B cell (primary cell): ENCODE measurements at regions not wholly inside any gene's neighbourhood (a gene's known extent, or its start where the extent isn't known, plus 50 kb on each side); places are given as distances from the start of the nearest gene placed in this dataset.

Experiments used
- ATAC-seq: fragments of 200-7000 bp; cut with Tn5 transposase; one replicate; pipeline ENCODE4 v1.10.0; 2021; ENCODE audit warnings: low read depth, mild to moderate bottlenecking, moderate number of reproducible peaks, moderate library complexity
- CTCF ChIA-PET: fragments of 350-600 bp; sonication (Branson Sonifier 250); formaldehyde crosslinking; loops from one replicate; lab custom pipeline; 2021; ENCODE audit warnings: antibody characterized with exemption, inconsistent platforms; lab: Charles Lee
- POLR2A ChIA-PET: fragments of 350-600 bp; sonication (Branson Sonifier 250); formaldehyde crosslinking; loops from one replicate; lab custom pipeline; 2021; ENCODE audit warnings: antibody characterized with exemption; lab: Charles Lee
- DNase-seq: peaks from one replicate; pipeline ENCODE4 v3.0.0; 2013
- H2AFZ ChIP-seq: 2 replicates; pipeline ENCODE4 v1.6.1; 2012; ENCODE audit warnings: mild to moderate bottlenecking, low read depth, low read length; ENCODE audit not compliant: insufficient read depth, poor library complexity, severe bottlenecking
- H3K27ac ChIP-seq, 2 donors: 1 replicate in 1 of 2; 2 replicates in 1 of 2; pipeline ENCODE4 v1.5.1; 2012 to 2013; ENCODE audit warnings: low read length in 2 of 2, mild to moderate bottlenecking in 2 of 2, moderate library complexity in 1 of 2
- H3K27me3 ChIP-seq, 4 experiments: fragments of 200-600 bp in 1 of 4; sonication (generic) in 1 of 4; replicated peaks in 1 of 4; 1 replicate in 2 of 4; 2 replicates in 2 of 4; pipeline versions ENCODE4 v1.6.1 to v1.7.0; 2013 to 2016; ENCODE audit warnings: low read length in 3 of 4, mild to moderate bottlenecking in 2 of 4, mixed read lengths in 1 of 4, moderate library complexity in 1 of 4; ENCODE audit not compliant: insufficient read depth in 4 of 4, control insufficient read depth in 3 of 4; ENCODE audit errors: control extremely low read depth in 1 of 4
- H3K36me3 ChIP-seq, 2 experiments: replicated peaks in 1 of 2; 1 replicate in 1 of 2; 2 replicates in 1 of 2; pipeline versions ENCODE4 v1.6.1 to v1.7.1; 2013; ENCODE audit warnings: low read length in 1 of 2; ENCODE audit not compliant: insufficient read depth in 2 of 2, control insufficient read depth in 1 of 2; ENCODE audit errors: control extremely low read depth in 1 of 2, extremely low read depth in 1 of 2
- H3K4me1 ChIP-seq, 2 donors: fragments of 200-600 bp in 1 of 2; sonication (generic) in 1 of 2; 1 replicate in 1 of 2; 2 replicates in 1 of 2; pipeline versions ENCODE4 v1.5.1 to v1.6.1; 2013 to 2017; ENCODE audit warnings: low read length in 2 of 2; ENCODE audit not compliant: control insufficient read depth in 2 of 2, insufficient read depth in 2 of 2
- H3K4me2 ChIP-seq: replicated peaks from 2 replicates; pipeline ENCODE3; 2012; ENCODE audit warnings: mild to moderate bottlenecking, low read depth, low read length; ENCODE audit not compliant: poor library complexity, severe bottlenecking
- H3K4me3 ChIP-seq, 5 experiments: fragments of 200-600 bp in 1 of 5; sonication (generic) in 1 of 5; 1 replicate in 3 of 5; 2 replicates in 2 of 5; pipeline versions ENCODE4 v1.5.1 to v1.7.0; 2011 to 2016; ENCODE audit warnings: low read length in 4 of 5, mild to moderate bottlenecking in 4 of 5, low read depth in 2 of 5, control low read depth in 1 of 5, moderate library complexity in 1 of 5; ENCODE audit not compliant: insufficient read depth in 1 of 5; ENCODE audit errors: control extremely low read depth in 1 of 5, extremely low read depth in 1 of 5
- H3K79me2 ChIP-seq: fragments of 200-600 bp; sonication (generic); one replicate; pipeline ENCODE4 v1.6.0; 2016; ENCODE audit warnings: low read length; ENCODE audit not compliant: control insufficient read depth, insufficient read depth
- H3K9ac ChIP-seq: fragments of 200-600 bp; sonication (generic); 2 replicates; pipeline ENCODE4 v1.6.1; 2017; ENCODE audit warnings: mild to moderate bottlenecking, low read length, moderate library complexity
- H3K9me3 ChIP-seq, 3 donors: one replicate each; pipeline versions ENCODE4 v1.6.1 to v1.7.1; 2013; ENCODE audit warnings: low read length in 2 of 3; ENCODE audit not compliant: control insufficient read depth in 2 of 3, insufficient read depth in 1 of 3; ENCODE audit errors: control extremely low read depth in 1 of 3
- H4K20me1 ChIP-seq: 2 replicates; pipeline ENCODE4 v1.6.0; 2012; ENCODE audit warnings: mild to moderate bottlenecking, low read length; ENCODE audit not compliant: insufficient read depth, control insufficient read depth, poor library complexity, severe bottlenecking
- H3K27ac Mint-ChIP-seq: one replicate; pipeline ENCODE4 v1.8.0; 2021; ENCODE audit warnings: mixed read lengths
- H3K27me3 Mint-ChIP-seq: one replicate; pipeline ENCODE4 v1.8.0; 2021; ENCODE audit warnings: mixed read lengths
- H3K4me1 Mint-ChIP-seq: one replicate; pipeline ENCODE4 v1.8.0; 2021; ENCODE audit warnings: mixed read lengths
- H3K4me3 Mint-ChIP-seq: one replicate; pipeline ENCODE4 v1.8.0; 2021; ENCODE audit warnings: mixed read lengths
- H3K9me3 Mint-ChIP-seq: one replicate; pipeline ENCODE4 v1.8.0; 2022; ENCODE audit warnings: mixed read lengths; ENCODE audit not compliant: insufficient read depth
- EZH2 ChIP-seq: IDR thresholded peaks from 2 replicates; pipeline ENCODE4 v1.6.1; 2012; ENCODE audit warnings: borderline replicate concordance, low read depth, mild to moderate bottlenecking, moderate library complexity, low read length; ENCODE audit not compliant: insufficient read depth, poor library complexity, severe bottlenecking
- WGBS: methylation state at CpG from one replicate; pipeline ENCODE4 v1.1.5; 2013; ENCODE audit warnings: missing lambda C conversion rate; ENCODE audit not compliant: insufficient coverage; 5-methylcytosine and 5-hydroxymethylcytosine counted together
- intact Hi-C: fragments of 100-400 bp; cut with micrococcal nuclease; formaldehyde crosslinking; loops from one replicate; pipeline ENCODE4 v1.10.0; 2022
- TF ChIP-seq, protein P1 (sequence below): fragments of 200-600 bp; IDR thresholded peaks from one replicate; pipeline ENCODE4 v1.8.0; 2022; ENCODE audit warnings: antibody characterized with exemption, mild to moderate bottlenecking

GRCh38 chr6:11288065-11288464, 55.6 kb upstream of the NEDD9 start:
- ChIA-PET CTCF (no interaction called here), POLR2A (no interaction called here)
- Histone ChIP-seq H3K4me2 (no peak overlapping the region), H3K27me3 (no peaks in the 10 kb centered on the region), H2AFZ (no peak overlapping the region), H3K4me1 (no peaks in the 10 kb centered on the region), H3K79me2 (peaks cover 52% of the 10 kb centered on the region), H3K4me3 (no peak overlapping the region), H3K9ac (no peak overlapping the region), H4K20me1 (peaks cover 8% of the 10 kb centered on the region), H3K27ac (no peak overlapping the region), H3K9me3 (peaks cover 0 to 4% (median 3%) of the 10 kb centered on the region in 3 donors), H3K36me3 (peaks cover 2 to 37% of the 10 kb centered on the region in 2 experiments)
- H3K4me3 Mint-ChIP-seq: no peak overlapping the region
- 100% methylated on average over 7 of the region's 7 CpGs for WGBS
- TF ChIP-seq EZH2: no peak
- TF ChIP-seq, protein P1, sequence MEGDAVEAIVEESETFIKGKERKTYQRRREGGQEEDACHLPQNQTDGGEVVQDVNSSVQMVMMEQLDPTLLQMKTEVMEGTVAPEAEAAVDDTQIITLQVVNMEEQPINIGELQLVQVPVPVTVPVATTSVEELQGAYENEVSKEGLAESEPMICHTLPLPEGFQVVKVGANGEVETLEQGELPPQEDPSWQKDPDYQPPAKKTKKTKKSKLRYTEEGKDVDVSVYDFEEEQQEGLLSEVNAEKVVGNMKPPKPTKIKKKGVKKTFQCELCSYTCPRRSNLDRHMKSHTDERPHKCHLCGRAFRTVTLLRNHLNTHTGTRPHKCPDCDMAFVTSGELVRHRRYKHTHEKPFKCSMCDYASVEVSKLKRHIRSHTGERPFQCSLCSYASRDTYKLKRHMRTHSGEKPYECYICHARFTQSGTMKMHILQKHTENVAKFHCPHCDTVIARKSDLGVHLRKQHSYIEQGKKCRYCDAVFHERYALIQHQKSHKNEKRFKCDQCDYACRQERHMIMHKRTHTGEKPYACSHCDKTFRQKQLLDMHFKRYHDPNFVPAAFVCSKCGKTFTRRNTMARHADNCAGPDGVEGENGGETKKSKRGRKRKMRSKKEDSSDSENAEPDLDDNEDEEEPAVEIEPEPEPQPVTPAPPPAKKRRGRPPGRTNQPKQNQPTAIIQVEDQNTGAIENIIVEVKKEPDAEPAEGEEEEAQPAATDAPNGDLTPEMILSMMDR: no peak
- no peaks in the 10 kb centered on the region for H3K4me1 Mint-ChIP-seq
- peaks cover 6% of the 10 kb centered on the region for H3K9me3 Mint-ChIP-seq
- intact Hi-C loops: no loop called here
- DNase-seq (no peak), ATAC-seq (no peak)
- no peaks in the 10 kb centered on the region for H3K27me3 Mint-ChIP-seq
- no peak overlapping the region for H3K27ac Mint-ChIP-seq

GRCh38 chr6:11284996-11285395, 52.5 kb upstream of the NEDD9 start:
- CTCF ChIA-PET: no interaction called here
- Histone ChIP-seq H3K79me2 (peaks cover 43% of the 10 kb centered on the region), H3K27ac (no peak overlapping the region), H4K20me1 (peaks cover 3% of the 10 kb centered on the region), H3K27me3 (no peaks in the 10 kb centered on the region), H3K4me3 (no peak overlapping the region), H2AFZ (no peak overlapping the region), H3K9ac (no peak overlapping the region), H3K36me3 (peaks cover 2 to 18% of the 10 kb centered on the region in 2 experiments), H3K4me1 (no peaks in the 10 kb centered on the region), H3K4me2 (no peak overlapping the region), H3K9me3 (peaks cover 0 to 4% (median 3%) of the 10 kb centered on the region in 3 donors)
- no peak overlapping the region for H3K27ac Mint-ChIP-seq
- TF ChIP-seq, protein P1: no peak
- TF ChIP-seq EZH2: no peak
- H3K9me3 Mint-ChIP-seq: peaks cover 6% of the 10 kb centered on the region
- peaks cover 2% of the 10 kb centered on the region for H3K4me1 Mint-ChIP-seq
- ATAC-seq (no peak), DNase-seq (no peak)
- no peak overlapping the region for H3K4me3 Mint-ChIP-seq
- no CpG with 5 or more reads among the region's 4 CpGs for WGBS
- intact Hi-C loops: no loop called here
- H3K27me3 Mint-ChIP-seq: no peaks in the 10 kb centered on the region
- POLR2A ChIA-PET: no interaction called here
